ENCODE measurements at regions not wholly inside any gene's neighbourhood (a gene's known extent, or its start where the extent isn't known, plus 50 kb on each side); places are given as distances from the start of the nearest gene placed in this dataset.
"Not testable (repeated sequence)": the region's sequence is repeated elsewhere in the genome, so short reads cannot be mapped to it uniquely, and the experiment has no call there.

DNA sequence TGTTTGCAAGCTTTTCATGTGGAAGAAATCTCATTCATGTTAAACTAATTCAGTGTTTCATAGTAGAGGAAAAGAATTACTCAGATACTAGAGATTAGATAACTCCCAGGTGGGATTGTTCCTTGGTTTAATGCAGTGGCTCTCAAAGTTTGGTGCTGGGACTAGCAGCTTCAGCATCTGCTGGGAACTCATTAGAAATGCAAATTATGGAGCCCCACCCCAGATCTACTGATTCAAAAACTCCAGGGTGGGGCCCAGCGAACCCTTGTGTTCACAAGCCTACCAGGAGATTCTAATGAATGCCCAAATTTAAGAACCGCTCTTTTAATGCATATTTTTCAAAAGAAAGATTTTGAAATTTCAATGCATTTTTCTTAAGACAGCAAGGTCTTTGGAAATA lies 253.4 kb upstream of the CNTNAP4 start:
- no peak for DNase-seq

DNA sequence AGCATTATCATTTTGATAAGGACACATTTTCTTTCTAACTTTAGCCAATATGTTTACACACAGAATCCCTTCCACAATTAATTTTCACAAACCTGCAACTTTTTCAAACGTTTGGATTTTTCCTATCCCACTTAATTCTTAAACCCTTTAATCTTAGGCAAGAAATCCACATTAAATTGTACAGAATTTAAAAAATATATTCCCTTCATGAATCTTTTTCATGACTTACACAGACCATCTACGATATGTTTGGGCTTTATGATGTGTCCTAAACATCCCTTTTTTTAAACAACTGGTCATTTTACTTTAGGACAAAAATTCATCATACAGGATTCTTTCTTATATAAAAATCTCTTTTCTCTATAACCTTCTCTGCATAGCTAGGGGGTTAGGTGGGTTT lies 241.5 kb upstream of the CNTNAP4 start:
- DNase-seq, result no peak

DNA sequence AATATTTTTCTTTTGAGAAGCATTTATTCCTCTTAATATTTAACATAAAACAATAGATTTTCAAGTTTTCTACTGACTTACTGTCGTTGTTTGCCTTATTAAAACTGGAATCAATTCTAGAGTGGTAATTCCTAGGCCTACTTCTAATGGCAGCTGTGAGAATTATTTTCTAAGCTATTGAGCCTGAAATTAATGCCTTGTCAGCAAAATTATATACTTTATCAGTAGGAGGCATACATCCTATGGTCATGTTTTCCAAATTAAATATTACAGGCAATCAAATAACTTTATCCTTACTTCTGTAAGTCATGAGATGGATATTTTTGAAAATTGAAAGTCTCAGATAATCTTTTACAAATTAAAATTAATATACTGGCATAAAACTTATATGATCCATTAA lies 239.1 kb upstream of the CNTNAP4 start:
- no peak for DNase-seq

DNA sequence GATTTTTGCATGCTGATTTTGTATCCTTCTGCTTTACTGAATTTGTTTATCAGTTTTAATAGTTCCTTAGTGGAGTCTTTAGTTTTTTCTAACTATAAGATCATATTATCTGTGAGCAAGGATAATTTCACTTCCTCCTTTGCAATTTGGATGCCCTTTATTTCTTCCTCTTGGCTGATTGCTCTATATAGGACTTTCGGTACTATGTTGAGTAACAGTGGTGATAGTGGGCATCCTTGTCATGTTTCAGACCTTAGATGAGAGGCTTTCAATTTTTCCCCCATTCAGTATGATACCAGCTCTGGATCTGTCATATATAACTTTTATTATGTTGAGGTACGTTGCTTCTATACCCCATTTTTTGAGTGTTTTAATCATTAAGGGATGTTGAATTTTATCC lies 224.5 kb upstream of the CNTNAP4 start:
- DNase-seq, result no peak

DNA sequence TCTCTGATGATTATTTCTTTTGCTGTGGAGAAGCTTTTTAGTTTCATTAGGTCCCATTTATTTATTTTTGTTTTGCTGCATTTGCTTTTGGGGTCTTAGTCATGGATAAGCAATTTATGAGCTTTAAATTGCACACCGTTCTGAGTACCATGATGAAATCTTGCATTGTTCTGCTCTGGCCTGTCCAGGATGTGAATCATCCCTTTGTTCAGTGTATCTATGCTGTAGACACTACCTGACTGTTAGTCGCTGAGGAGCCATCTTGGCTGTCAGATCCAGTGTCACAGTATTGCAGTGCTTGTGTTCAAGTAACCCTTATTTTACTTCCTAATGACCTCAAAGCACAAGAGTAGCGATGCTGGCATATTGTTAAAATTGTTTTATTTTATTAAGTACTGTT lies 218.0 kb upstream of the CNTNAP4 start:
- no peak for DNase-seq

DNA sequence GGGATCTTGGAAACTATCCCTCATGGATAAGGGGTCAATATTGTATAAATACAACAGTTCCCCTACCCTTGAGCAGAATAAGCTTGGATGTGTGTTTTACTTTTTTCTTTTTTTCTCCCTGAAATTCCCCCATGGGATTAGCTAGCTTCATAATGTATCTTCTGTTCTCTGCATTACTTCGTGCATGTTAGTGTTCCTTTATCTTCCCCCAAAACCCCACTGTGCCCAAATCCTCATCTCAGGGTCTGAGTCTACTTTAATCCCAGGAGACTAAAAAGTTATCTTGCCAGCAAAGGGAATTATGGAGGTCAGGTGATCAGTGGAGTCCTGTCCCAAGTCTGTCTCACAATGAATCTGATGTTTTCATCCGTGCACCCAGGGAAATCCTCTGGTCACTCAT lies 217.5 kb upstream of the CNTNAP4 start:
- no peak for DNase-seq

DNA sequence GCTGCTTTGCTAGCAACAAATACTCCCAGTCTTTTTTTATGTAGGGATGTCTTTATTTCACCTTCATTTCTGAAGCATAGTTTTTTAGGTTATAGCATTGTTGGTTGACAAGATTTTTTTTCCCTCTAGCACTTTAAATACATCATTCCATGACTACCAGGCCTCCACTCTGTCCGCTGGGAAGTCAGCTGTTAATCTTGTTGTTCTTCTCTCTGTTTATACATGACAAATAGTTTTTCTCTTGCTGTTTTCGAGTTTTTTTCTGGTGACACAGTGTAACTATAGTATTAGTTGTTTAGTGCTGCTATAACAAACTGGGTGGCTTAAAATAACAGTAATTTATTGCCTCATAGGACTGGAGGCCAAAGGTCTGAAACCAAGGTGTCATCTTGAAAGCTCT lies 205.5 kb upstream of the CNTNAP4 start:
- no peak for DNase-seq

DNA sequence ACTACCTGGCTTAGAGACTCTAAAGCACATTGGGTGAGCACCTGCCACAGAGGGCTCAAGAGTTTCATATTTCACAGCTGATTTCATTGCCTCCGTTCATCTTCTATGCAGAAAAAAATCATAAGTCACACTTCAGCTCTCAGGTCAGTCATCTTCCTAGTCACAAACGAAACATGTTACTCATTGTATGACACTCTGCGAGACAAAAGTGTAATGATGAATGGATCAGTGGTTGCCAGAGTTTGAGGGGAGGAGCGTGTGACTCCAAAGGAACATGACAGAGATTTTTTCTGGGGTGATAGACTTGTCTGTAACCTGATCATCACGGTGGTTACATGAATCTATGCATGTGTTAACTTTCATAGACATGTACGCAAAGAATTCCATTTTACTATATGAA lies 195.2 kb upstream of the CNTNAP4 start:
- no peak for DNase-seq

DNA sequence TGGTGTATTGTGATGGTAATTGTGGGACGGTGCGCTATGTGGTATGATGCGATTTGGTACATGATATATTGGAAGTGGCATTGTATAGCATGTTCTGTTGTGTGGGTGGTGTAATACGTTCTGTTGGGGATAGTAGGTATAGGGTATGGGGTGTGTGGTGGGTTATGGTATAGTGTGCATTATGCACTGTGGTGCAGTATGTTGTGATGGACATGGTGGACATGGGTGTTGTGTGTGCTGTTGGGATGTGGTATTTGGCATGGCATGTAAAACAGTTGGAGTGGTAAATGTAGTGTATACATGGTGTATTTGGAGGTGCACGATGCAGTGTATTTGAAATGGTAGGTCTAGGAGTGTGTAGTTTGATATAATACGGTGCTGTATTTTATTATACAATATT lies 170.6 kb upstream of the CNTNAP4 start:
- DNase-seq, result no peak

DNA sequence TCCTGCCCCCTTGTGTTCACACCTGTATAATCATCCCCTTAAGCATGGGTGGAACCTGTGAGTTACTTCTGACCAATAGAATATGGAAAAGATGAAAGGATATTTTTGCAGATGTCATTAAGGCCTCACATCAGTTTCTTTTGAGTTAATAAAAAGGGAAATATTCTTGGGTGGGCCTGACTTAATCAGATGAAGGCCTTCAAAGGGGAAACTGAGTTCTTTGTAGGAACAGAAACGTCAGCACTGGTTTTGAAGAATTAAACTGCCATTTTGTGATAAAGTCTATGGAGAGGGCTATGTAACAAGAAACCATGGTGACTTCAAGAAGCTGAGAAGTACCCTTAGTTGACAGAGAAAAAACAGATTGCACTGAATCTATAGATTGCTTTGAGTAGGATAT lies 168.7 kb upstream of the CNTNAP4 start:
- DNase-seq, result no peak

DNA sequence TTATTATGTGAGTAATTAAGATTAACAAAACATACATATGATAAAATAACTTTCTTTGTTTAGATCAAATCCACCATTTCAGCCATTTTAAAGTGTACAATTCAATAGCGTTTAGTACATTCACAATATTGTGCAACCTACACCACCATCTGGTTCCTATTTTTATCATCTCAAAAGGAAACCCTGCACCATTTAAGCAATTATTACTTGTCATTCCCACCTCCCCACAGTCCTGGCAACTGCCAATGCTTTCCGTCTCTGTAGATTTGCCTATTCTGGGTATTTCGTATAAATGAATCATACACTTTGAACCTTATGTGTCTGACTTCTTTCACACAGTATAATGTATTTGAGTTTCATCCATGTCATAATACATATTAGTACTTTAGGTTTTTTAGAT lies 162.5 kb upstream of the CNTNAP4 start:
- no peak for DNase-seq

DNA sequence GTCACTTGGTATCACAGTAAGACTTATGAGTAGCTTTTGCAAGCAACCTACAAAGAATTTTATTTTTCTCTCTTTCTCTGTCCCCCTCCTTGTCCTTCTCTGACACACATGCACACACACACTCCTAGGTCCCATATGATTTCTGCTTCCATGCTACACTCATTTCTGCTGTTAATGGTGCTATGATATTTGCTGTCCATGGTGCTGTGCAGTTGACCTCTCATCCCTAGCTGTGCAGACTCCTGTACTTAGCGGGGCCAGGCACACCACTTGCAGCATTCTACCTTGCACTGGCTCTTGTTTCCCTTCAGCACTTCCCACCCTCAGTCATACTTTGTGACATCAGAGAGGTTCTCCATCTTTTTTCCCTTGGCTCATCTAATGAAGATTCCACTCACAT lies 158.9 kb upstream of the CNTNAP4 start:
- no peak for DNase-seq

DNA sequence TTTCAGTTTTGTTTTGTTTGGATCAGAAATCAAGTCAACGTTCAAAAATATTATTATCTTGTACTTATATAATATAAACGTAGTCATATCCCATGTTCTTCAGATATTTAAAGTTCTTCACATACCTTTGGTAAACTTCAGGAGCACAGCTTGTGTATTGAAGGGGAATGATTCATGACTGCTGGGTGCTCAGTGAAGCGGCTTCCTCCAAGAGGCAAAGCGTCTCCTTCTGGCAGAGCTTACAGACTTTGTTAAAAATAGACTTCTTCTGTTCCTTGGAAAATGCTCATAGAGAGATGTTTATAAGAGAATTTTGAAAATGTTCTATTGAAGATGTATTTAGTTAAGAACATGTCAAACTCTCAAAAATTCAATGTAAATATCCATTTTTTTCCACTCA lies 155.6 kb upstream of the CNTNAP4 start:
- no peak for DNase-seq

DNA sequence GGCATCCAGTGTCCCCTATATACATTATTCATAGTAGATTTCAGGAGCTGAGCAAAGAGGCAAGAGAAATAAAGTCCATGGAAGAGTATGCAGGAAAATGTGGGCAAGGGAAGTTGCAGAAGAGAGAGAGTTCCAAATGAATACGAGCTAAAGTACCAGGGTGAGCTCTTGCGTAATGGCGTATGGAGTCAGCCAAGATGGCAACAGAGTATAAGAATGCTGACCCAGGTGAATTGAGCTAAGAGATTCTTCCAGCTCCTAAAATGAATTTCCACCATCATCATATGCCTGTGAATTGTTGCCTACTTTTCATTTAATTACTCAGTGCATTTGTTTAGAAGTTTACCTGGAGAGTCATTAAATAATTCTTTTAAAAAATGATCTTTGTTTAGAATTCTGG lies 153.2 kb upstream of the CNTNAP4 start:
- no peak for DNase-seq

DNA sequence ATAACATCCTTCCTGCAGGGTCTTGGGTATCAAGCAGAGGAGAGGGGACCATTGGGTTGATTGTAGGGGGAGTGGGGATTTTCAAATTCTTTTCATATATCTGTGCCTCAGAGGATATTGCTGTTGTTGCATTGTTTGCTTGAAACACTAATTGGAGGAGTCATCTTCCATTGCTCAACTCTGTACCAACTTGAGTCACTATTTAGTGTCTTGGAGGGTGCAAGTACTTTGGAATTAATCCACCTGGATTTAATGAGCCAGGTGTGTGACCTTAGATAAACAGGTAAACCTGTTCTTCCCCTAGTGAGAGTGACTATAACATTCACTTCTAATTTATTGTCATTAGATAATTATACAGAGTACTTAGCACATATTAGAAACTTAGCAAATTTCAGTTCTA lies 151.3 kb upstream of the CNTNAP4 start:
- no peak for DNase-seq

DNA sequence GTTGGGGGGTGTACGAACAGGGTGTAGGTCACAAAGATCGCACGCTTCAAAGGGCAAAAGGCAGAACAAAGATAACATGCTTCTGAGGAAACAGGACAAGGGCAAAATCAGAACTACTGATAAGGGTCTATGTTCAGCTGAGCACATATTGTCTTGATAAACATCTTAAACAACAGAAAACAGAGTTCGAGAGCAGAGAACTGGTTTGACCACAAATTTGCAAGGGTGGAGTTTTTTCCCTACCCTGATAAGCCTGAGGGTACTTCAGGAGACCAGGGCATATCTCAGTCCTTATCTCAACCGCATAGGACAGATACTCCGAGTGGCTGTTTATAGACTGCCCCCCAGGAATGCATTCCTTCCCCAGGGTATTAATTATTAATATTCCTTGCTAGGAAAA lies 139.1 kb upstream of the CNTNAP4 start:
- not testable (repeated sequence) for DNase-seq

DNA sequence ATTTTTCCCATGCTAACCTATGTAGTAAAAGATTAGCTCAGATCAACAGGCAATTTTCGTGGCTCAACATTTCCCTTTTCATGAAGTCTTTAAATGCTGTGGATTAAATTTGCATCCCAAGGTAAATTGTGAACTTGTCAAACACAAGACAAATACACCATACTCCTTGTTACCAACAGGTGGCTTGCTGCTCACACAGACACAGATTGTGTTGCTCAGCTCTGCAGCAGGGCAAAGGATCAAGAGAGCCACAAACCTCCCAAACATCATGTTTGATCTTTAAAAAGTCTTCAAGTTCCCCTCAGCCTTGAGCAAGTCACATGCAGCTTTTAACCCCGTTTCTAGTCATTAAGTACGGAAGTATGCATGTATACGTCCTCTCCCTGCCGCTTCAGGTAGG lies 119.6 kb upstream of the CNTNAP4 start:
- no peak for DNase-seq

DNA sequence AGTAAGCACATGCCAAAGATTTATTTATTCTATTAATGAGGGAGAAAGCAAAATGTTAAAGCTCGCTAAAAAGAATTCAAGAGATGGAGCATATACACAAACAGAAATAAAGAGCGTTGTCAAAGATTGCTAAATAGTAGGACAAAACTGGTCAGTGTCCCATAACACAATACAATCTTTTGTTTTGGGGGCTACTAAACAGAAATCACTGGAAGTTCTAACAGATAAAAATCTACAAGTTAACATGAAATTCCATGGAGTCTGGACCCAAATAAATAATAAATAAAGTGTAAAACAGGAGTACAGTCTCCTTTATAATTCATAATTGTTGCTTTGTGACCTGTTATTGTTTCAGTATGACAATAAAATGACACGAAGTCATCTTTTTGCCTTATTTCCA lies 115.2 kb upstream of the CNTNAP4 start:
- no peak for DNase-seq

DNA sequence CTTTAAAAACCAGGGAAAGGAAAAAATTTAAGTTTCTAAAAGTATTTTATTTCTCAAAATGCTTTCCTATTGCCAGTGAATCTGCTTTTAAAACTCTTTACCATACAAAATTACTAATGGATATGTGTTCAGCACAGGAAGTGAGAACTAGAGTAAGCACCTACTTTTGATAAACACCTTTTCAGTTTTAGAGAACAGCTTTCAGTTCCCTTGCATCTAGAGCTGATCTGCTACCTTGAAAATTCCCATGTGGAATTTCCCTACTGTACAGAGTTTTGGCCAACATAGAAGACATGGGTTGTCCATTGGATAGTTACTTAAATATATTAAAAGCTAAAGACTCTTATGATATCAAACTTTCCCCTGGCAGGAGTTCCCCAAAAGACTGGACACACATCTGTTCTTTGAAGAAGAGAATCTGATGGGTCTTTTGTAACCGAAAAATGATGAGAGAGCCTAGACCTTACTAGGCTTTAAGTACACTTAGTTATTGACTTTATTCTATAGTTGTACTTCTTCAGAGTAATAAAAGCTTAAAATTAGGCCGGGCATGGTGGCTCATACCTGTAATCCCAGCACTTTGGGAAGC lies 112.1 kb upstream of the CNTNAP4 start:
- DNase-seq, result no peak

DNA sequence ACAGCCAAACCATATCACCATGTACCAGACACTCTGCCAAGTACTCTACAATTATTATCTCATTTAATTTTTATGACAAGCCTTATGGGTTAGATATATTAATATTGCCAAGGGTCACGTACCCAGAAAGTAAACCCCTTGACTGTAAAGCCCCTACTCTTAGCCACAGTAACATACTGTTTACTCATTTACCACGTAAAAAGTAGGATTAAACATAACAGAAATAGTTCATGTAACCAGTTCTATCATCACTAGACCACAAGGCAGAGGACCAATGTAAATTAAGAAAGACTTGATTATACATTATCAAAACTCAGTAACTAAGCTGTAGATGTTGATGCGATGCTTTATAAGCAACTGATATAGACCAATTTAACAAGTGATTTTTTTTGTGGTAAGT lies 101.5 kb upstream of the CNTNAP4 start:
- DNase-seq, result no peak

DNA sequence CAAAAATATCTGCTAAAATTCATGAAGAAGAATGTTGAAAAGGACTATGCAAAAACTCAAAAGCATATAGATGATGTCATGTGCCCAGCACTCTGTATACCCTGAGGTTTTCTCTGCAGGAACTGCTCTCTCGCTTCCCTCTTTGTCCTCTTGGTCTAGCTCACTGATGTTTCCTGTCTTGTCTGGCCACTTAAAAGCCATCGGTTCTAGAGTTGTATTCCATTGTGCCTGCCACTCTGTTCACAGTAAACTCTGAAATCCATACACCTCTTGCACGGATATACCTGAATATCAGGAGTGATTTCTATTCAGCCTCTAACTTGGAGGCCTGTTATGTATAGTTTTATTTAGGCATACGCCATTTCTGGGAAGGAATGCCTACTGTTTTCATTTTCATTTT lies 101.0 kb upstream of the CNTNAP4 start:
- no peak for DNase-seq

DNA sequence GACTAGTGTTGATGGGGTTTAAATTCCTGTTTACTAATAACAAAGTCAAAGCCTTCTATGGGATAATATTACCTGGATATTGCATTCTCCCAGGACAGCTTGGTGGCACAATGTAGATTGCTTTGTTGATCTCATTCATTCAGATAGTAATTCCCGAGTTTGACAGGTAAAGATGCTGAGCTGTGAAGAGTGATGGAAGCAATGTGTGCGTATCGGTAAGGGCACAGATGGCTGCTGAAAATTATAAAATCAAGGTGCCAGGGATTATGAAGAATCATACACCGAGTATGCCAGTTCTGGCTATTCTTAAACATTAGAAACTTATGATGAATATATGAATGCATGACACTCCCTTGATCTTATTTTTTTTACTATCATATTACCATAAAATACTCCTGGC lies 100.6 kb upstream of the CNTNAP4 start:
- DNase-seq, result no peak

DNA sequence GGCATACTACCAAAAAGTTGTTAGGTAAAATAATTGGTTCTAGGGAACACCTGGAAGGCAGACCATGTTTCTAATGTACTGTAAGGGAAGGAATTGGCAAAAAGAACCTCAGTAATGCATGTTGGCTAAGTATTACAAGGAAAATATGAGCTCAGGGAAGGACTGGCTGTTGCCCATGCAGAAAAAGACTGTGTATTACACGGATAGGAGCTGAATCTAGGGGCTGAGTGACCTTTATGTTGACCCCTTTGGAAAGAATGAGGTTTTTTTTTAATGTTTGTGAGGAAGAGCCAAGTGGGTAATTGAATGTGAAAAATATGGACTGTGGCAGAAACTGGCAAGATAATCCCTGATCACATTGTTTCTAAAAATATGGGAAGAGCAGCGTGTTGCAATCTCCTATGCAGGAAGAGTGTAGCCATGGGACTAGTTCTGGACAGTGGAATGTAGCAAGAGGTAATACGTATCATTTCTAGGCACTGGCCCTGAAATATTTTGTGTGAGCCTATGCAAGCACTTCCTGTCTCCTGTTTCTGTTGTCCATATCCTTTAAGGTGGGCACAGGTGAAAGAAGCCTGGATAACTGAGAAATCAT lies 95.1 kb upstream of the CNTNAP4 start:
- DNase-seq, result no peak

DNA sequence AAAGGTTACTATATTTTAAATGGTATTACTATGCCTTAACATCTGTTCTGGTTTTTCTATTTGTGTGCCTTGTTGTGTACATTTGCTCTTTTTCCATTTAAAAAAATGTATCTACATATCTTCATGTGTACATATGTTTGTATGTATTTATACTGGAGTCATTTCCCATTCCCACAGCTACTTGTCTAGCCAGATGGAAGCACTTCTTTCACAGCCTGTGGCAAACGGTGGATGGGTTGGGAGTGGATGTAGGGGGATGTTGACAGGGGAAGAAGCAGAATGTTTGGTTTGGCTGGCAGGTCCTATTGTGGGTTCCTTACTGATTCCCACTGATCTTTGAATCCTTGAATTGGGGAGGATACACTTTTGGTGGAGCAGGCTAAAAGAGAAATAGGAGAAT lies 93.6 kb upstream of the CNTNAP4 start:
- DNase-seq, result no peak

DNA sequence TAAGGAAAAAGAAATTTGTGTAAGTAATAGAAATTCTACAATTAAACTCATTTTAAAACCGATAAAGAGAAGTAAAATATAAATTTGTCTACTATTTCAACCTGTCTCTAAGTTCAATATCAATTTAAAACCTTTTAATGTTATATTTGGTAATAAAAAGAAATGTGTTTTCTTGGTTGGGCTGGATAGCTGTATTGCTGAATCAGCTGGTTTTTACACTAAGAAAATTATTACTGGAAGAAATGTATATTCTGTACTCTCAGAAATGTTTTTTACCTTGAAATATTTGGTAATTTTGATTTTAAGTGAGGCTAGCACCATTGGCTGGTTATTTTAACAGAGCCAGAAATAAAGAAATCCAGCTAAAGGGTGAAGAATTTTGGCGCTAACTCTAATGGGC lies 87.1 kb upstream of the CNTNAP4 start:
- DNase-seq, result no peak

DNA sequence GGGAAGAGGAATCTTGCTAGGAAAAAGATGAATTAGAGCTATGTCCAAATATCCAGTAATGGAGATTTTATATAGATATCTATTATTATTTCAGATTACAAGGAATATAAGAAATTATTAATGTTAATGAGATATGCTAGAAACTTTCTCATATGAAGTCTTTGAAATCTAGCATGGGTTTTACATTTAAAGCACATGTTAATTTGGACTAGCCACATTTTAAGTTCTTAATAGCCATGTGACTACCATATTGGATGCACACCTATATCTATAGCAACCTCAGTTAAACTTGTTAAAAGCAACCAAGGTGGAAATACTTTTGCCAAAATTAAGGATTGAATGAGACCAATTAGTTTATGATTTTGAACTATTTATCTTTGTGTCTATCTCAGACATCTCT lies 86.7 kb upstream of the CNTNAP4 start:
- no peak for DNase-seq

Measured in activated gamma-delta T cell treated with Interleukin-2 at 50 U/mL for 16 hours (primary cell).